ENCODE measurements at regions not wholly inside any gene's neighbourhood (a gene's known extent, or its start where the extent isn't known, plus 50 kb on each side); places are given as distances from the start of the nearest gene placed in this dataset.

- FAIRE-seq (no peak), DNase-seq (ENCODE audit: insufficient read length, low spot score) (no peak)
Measured at GRCh38 chr1:200323856-200324400, 85.9 kb downstream of the ZNF281 start.

- DNase-seq (ENCODE audit: insufficient read length, low spot score), result no peak
- FAIRE-seq, result no peak
Measured at GRCh38 chr1:200319148-200319547, 90.7 kb downstream of the ZNF281 start.

DNA sequence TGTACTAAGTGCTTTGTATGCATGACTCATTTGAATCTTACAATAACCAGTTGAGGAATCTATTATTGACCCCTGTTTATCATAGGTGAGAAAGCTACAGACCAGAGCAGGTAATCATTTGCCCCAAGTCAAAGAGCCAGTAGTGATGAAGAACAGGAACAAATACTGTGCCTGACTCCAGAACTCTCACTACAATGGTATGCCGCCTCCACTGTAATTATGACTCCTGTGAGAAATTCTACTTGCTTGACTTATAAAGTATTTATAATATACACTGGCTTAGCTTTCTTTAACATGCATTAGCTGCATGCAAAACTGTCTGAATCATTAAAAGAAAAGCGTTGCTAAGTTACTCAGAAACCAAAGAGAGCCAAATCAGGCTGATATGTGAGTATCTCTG is 92.6 kb downstream of the ZNF281 start:
- no peak for FAIRE-seq
- no peak for DNase-seq (ENCODE audit: insufficient read length, low spot score)

DNA sequence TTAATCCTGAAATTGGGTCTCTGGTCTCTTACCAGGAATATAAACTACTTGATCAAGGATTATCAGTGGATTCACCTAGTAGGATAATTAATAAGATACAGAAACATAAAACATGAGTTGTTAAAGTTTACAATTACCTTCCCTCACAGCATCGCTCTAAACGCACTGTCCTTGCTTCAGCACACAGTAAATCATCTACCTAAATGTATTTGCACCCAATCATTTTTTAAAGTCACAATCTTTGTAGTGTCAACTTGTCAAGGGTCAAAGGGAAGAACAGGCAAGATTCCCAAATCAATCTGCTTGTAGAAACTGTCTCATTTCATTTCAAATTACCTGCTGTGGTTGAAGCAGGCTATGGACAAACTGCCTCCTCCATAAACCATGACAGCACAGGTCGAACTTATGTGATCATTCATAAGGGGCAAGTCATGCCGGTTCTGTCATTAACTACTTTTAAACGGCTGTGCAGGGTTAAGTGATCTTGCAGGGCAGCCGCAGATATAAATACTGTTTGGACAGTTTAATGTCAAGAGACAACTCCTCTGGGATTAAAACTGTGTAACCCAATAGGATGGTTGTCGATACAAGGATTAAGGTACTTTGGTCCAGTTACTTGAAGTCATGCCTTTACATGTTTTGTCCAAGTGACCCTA is 93.6 kb downstream of the ZNF281 start:
- FAIRE-seq (no peak), DNase-seq (ENCODE audit: insufficient read length, low spot score) (no peak)

GRCh38 chr1:200314085-200314750 is 95.6 kb downstream of the ZNF281 start:
- DNase-seq (ENCODE audit: insufficient read length, low spot score) (peak; percentile 27), FAIRE-seq (no peak)

DNA sequence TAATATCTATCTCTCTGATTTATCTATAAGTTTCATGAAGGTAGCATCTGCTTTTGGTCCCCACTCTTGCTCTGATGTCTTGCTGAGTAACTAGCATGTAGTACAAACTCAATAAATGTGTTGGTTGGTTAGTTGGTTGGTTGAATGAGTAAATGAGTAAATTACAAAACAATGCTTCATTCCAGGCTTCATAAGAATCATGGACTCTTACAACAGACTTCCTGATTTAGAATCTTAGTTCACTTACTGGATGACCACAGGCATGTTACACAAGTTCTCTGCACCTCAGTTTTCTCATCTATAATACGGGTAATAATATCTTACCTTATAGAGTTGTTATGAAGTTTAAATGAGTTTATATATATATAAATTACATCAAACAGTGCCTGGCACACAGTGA is 98.6 kb downstream of the ZNF281 start:
- FAIRE-seq (no peak), DNase-seq (ENCODE audit: insufficient read length, low spot score) (no peak)

GRCh38 chr1:200310824-200311223 is 99.0 kb downstream of the ZNF281 start:
- FAIRE-seq (no peak), DNase-seq (ENCODE audit: insufficient read length, low spot score) (no peak)

- FAIRE-seq, result no peak
- no peak for DNase-seq (ENCODE audit: insufficient read length, low spot score)
Measured at GRCh38 chr1:200307755-200308066, 102.1 kb downstream of the ZNF281 start.

- FAIRE-seq (no peak), DNase-seq (ENCODE audit: insufficient read length, low spot score) (peak; percentile 55)
Measured at GRCh38 chr1:200306944-200307754, 102.7 kb downstream of the ZNF281 start.

- FAIRE-seq, result no peak
Measured at GRCh38 chr1:200305806-200306205, 104.0 kb downstream of the ZNF281 start.

DNA sequence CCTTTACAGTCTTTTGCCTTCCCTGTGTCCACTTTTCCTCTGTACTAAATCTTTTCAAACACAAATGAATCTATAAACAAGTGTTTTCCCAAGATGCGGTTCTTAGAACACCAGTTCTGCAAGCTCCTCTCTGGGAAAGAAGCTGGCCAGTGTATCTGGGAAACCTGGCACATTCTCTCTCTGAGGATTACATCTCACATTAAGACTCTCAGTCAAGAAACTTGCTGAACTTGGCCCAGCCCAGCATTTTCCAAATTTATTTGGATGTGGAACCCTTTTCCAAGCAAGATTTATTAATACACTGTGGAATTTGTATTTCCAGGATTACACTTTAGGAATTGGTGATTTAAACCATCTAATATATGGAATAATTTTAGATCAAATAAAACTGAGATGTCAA is 105.7 kb downstream of the ZNF281 start:
- DNase-seq (ENCODE audit: insufficient read length, low spot score), result no peak
- FAIRE-seq, result no peak

More at GRCh38 chr1:200305806-200306205, 104.0 kb downstream of the ZNF281 start:
- no peak for DNase-seq (ENCODE audit: insufficient read length, low spot score)

- FAIRE-seq, result no peak
Measured at GRCh38 chr1:200302921-200303290, 106.9 kb downstream of the ZNF281 start.

GRCh38 chr1:200302192-200302920 is 107.5 kb downstream of the ZNF281 start:
- FAIRE-seq (no peak), DNase-seq (ENCODE audit: insufficient read length, low spot score) (peak; percentile 32)

More at GRCh38 chr1:200302921-200303290, 106.9 kb downstream of the ZNF281 start:
- DNase-seq (ENCODE audit: insufficient read length, low spot score), result no peak

- FAIRE-seq (no peak), DNase-seq (ENCODE audit: insufficient read length, low spot score) (no peak)
Measured at GRCh38 chr1:200301152-200301551, 108.7 kb downstream of the ZNF281 start.

DNA sequence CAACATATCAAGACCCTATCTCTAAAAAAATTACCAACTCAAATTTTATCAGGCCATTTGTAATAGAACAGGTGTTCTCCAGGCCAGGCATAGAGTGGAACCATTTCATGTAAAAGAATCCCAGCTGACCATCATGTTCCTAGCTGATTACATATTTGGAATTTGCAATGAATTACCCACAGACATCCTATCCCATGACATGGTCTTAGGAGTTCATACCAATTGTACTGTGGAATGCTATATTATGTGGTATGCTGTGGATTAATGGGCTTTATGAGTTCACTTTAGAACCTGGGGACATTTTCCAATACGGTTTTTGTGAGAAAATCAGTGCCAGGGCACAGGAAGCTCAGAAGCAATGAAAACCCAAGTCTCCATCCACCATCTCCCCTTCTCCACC is 110.3 kb downstream of the ZNF281 start:
- DNase-seq (ENCODE audit: insufficient read length, low spot score) (no peak), FAIRE-seq (no peak)

GRCh38 chr1:200298242-200298641 is 111.6 kb downstream of the ZNF281 start:
- FAIRE-seq, result no peak

GRCh38 chr1:200296091-200296661 is 113.7 kb downstream of the ZNF281 start:
- no peak for FAIRE-seq
- DNase-seq (ENCODE audit: insufficient read length, low spot score), result no peak

More at GRCh38 chr1:200298242-200298641, 111.6 kb downstream of the ZNF281 start:
- DNase-seq (ENCODE audit: insufficient read length, low spot score), result no peak

GRCh38 chr1:200294241-200294640 is 115.6 kb downstream of the ZNF281 start:
- FAIRE-seq (no peak), DNase-seq (ENCODE audit: insufficient read length, low spot score) (no peak)

- no peak for FAIRE-seq
- no peak for DNase-seq (ENCODE audit: insufficient read length, low spot score)
Measured at GRCh38 chr1:200292699-200293098, 117.1 kb downstream of the ZNF281 start.

DNA sequence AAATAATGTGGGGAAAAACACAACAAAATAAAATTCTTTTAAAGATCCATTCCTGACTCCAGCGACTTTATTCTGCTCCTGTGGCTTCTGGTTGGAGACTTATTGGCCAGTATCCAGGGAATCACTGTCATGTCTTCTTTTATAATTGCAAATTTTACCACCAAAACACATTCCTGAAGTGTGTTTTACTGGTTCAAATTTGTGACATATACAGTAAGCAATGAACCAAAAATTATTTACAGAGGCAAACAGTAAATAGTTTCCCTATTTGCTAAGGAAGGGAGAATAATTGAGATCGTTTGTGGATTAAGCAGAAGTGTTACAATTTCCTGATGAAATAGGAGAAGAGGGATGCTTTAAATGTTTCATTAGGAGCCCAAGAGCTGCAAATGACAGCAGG is 118.7 kb downstream of the ZNF281 start:
- DNase-seq (ENCODE audit: insufficient read length, low spot score) (no peak), FAIRE-seq (no peak)

Data from HTR-8/SVneo (cell line).